A673 (cell line): ENCODE measurements at regions not wholly inside any gene's neighbourhood (a gene's known extent, or its start where the extent isn't known, plus 50 kb on each side); places are given as distances from the start of the nearest gene placed in this dataset.

Source experiments
- BruUV-seq: library from RNA; stranded (reverse); fragments of 400-500 nt; replicated peaks from 2 replicates; lab custom pipeline; 2021; lab: Mats Ljungman, UMichigan
- CTCF ChIA-PET: fragments of 300-600 bp; sonication (Branson Sonifier 250); formaldehyde crosslinking; loops from one replicate; lab custom pipeline; 2022; ENCODE audit warnings: antibody characterized with exemption; lab: Charles Lee
- POLR2A ChIA-PET: fragments of 300-600 bp; sonication (Branson Sonifier 250); formaldehyde crosslinking; loops from one replicate; lab custom pipeline; 2022; ENCODE audit warnings: antibody characterized with exemption; ENCODE audit not compliant: low non-redundant PET; lab: Charles Lee
- DNase-seq: peaks from one replicate; pipeline ENCODE4 v3.0.0-alpha.2; 2015; ENCODE audit warnings: low spot score
- H3K27ac ChIP-seq: fragments of 200-600 bp; sonication (generic); 2 replicates; pipeline ENCODE4 v1.5.1; 2016; ENCODE audit warnings: mixed run types, low read depth, mild to moderate bottlenecking, mixed read lengths, antibody characterized with exemption, low read length; ENCODE audit not compliant: poor library complexity, severe bottlenecking
- H3K27me3 ChIP-seq: fragments of 200-600 bp; sonication (generic); replicated peaks from 2 replicates; pipeline ENCODE4 v1.6.1; 2017; ENCODE audit warnings: mixed run types, low read depth, mild to moderate bottlenecking, mixed read lengths, antibody characterized with exemption, low read length; ENCODE audit not compliant: insufficient read depth, poor library complexity
- H3K36me3 ChIP-seq: fragments of 200-600 bp; sonication (generic); 2 replicates; pipeline ENCODE4 v1.6.1; 2016; ENCODE audit warnings: mixed run types, mild to moderate bottlenecking, mixed read lengths, antibody characterized with exemption, low read length; ENCODE audit not compliant: insufficient read depth, poor library complexity, severe bottlenecking
- H3K4me1 ChIP-seq: fragments of 200-600 bp; sonication (generic); 2 replicates; pipeline ENCODE4 v1.6.1; 2017; ENCODE audit warnings: mixed run types, mild to moderate bottlenecking, mixed read lengths, antibody characterized with exemption, low read length; ENCODE audit not compliant: insufficient read depth, poor library complexity, severe bottlenecking
- H3K4me3 ChIP-seq: fragments of 200-600 bp; sonication (generic); 2 replicates; pipeline ENCODE4 v1.5.1; 2016; ENCODE audit warnings: low read depth, mixed run types, mild to moderate bottlenecking, mixed read lengths, low read length; ENCODE audit not compliant: poor library complexity, severe bottlenecking
- H3K9me3 ChIP-seq: fragments of 200-600 bp; sonication (generic); 2 replicates; pipeline ENCODE4 v1.6.1; 2016; ENCODE audit warnings: mixed run types, low read depth, mild to moderate bottlenecking, mixed read lengths, antibody characterized with exemption, low read length; ENCODE audit not compliant: poor library complexity, severe bottlenecking
- EZH2 ChIP-seq: fragments of 200-600 bp; sonication (generic); IDR thresholded peaks from 2 replicates; pipeline ENCODE4 v1.6.1; 2017; ENCODE audit warnings: borderline replicate concordance, low read depth, mild to moderate bottlenecking, mixed read lengths, antibody characterized with exemption, low read length; ENCODE audit not compliant: poor library complexity, severe bottlenecking
- intact Hi-C: fragments of 100-400 bp; cut with micrococcal nuclease; formaldehyde crosslinking; loops from one replicate; pipeline ENCODE4 v1.10.0; 2022; ENCODE audit not compliant: unreplicated experiment
- TF ChIP-seq, protein P1 (sequence below): fragments of 300-800, 200-600 bp; sonication (generic); conservative IDR thresholded peaks from 2 replicates; pipeline ENCODE4 v1.5.1; 2017; ENCODE audit warnings: low read depth, mild to moderate bottlenecking, antibody characterized with exemption, low read length, moderate library complexity, mixed read lengths

DNA sequence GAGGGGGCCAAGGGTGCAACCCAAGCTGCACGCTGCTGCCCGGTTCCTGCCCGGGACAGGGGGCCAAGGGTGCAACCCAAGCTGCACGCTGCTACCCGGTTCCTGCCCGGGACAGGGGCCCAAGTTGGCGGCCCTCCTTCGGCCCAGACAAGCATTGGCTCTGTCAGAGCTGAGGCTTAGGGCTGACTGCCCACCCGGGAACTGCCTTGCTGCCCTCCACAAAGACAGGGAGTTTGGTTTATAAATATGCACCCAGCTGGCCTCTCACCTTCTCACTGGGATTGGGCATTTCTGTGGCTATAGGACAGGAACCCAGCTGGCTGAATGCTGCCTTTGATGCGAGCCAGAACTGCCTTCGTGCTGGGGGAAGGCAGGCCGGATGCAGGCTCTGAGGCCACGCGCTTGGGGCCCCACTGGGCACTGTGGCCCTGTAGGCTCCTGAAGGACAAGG is 105.7 kb downstream of the IRX5 start:
- Histone ChIP-seq H3K27ac (no peak overlapping the region), H3K4me3 (no peak overlapping the region), H3K4me1 (no peaks in the 10 kb centered on the region), H3K36me3 (no peaks in the 10 kb centered on the region), H3K9me3 (no peaks in the 10 kb centered on the region), H3K27me3 (no peaks in the 10 kb centered on the region)
- DNase-seq: no peak
- intact Hi-C loops: no loop called here
- CTCF ChIA-PET: no interaction called here
- POLR2A ChIA-PET: no interaction called here
- TF ChIP-seq EZH2: no peak
- TF ChIP-seq, protein P1, sequence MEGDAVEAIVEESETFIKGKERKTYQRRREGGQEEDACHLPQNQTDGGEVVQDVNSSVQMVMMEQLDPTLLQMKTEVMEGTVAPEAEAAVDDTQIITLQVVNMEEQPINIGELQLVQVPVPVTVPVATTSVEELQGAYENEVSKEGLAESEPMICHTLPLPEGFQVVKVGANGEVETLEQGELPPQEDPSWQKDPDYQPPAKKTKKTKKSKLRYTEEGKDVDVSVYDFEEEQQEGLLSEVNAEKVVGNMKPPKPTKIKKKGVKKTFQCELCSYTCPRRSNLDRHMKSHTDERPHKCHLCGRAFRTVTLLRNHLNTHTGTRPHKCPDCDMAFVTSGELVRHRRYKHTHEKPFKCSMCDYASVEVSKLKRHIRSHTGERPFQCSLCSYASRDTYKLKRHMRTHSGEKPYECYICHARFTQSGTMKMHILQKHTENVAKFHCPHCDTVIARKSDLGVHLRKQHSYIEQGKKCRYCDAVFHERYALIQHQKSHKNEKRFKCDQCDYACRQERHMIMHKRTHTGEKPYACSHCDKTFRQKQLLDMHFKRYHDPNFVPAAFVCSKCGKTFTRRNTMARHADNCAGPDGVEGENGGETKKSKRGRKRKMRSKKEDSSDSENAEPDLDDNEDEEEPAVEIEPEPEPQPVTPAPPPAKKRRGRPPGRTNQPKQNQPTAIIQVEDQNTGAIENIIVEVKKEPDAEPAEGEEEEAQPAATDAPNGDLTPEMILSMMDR: no peak
- no TSS peak for BruUV-seq

DNA sequence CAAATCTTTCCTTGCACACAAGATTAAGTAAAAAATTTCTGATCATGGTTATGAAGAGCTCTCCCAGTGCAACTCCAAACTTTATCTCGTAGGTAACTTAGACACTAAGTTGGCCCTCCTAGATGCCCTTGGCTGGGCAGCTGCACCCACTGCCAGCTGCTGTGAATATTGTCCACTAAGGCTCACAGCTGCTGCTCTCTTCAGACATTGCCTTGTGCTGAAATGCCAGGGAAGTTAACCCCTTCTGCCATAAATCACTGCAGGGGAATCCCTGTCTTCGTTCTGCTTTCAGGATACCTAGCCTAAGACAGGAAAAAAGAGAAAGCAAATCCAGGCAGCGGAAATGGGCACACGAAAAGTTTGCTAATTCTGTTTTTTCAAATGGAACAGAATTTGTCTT is 106.4 kb downstream of the IRX5 start:
- no peak for TF ChIP-seq EZH2
- TF ChIP-seq, protein P1: no peak
- DNase-seq: no peak
- Histone ChIP-seq H3K4me1 (no peaks in the 10 kb centered on the region), H3K9me3 (no peaks in the 10 kb centered on the region), H3K27me3 (no peaks in the 10 kb centered on the region), H3K27ac (no peak overlapping the region), H3K36me3 (no peaks in the 10 kb centered on the region), H3K4me3 (no peak overlapping the region)
- ChIA-PET POLR2A (no interaction called here), CTCF (no interaction called here)
- BruUV-seq: no TSS peak
- intact Hi-C loops: no loop called here

DNA sequence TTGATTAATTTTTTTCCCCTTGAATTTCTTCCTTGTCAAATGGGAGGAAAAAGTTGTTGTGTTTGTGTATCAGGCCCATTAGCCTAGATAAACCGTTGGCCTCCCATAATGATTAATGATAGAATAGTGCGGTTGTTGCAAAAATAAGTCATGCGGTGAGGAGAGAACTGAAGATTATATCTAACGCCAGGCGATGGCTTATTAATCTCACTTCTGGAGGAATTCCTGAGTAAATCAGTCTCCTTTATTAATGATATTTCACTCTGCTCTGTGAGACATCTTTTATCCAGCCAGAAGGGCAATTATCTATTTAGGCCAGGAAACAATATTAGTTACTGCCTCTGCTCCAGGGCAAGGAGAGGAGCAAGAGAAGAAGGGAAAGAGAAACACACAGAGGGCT is 107.3 kb downstream of the IRX5 start:
- no peaks in the 10 kb centered on the region for H3K4me1 ChIP-seq
- POLR2A ChIA-PET: no interaction called here
- H3K9me3 ChIP-seq: no peaks in the 10 kb centered on the region
- H3K27me3 ChIP-seq: no peaks in the 10 kb centered on the region
- CTCF ChIA-PET: no interaction called here
- TF ChIP-seq EZH2: no peak
- TF ChIP-seq, protein P1: no peak
- no peak overlapping the region for H3K27ac ChIP-seq
- no peaks in the 10 kb centered on the region for H3K36me3 ChIP-seq
- no peak for DNase-seq
- intact Hi-C loops: no loop called here
- BruUV-seq: no TSS peak
- no peak overlapping the region for H3K4me3 ChIP-seq
